ENCODE measurements at regions not wholly inside any gene's neighbourhood (a gene's known extent, or its start where the extent isn't known, plus 50 kb on each side); places are given as distances from the start of the nearest gene placed in this dataset.

GRCh38 chr10:9505546-9505945 is 1451.1 kb downstream of the GATA3 start:
- no peak overlapping the region for H3K4me3 Mint-ChIP-seq (ENCODE audit: low read depth)
- no peaks in the 10 kb centered on the region for H3K36me3 Mint-ChIP-seq (ENCODE audit: insufficient read depth)
- H3K9me3 Mint-ChIP-seq (ENCODE audit: low read depth): no peaks in the 10 kb centered on the region
- TF ChIP-seq CTCF (IDR thresholded peaks at IDR 0.05; ENCODE audit: unreplicated experiment): no peak
- no peak for DNase-seq (ENCODE audit: low spot score, unreplicated experiment)
- H3K4me1 Mint-ChIP-seq (ENCODE audit: low read depth): peaks cover 6% of the 10 kb centered on the region
- H3K27ac Mint-ChIP-seq: no peak overlapping the region
- H3K27me3 Mint-ChIP-seq: no peaks in the 10 kb centered on the region

GRCh38 chr10:9508606-9509005 is 1454.1 kb downstream of the GATA3 start:
- peaks cover 6% of the 10 kb centered on the region for H3K4me1 Mint-ChIP-seq (ENCODE audit: low read depth)
- H3K27me3 Mint-ChIP-seq: peaks cover under 1% of the 10 kb centered on the region
- H3K9me3 Mint-ChIP-seq (ENCODE audit: low read depth): no peaks in the 10 kb centered on the region
- no peak overlapping the region for H3K27ac Mint-ChIP-seq
- no peaks in the 10 kb centered on the region for H3K36me3 Mint-ChIP-seq (ENCODE audit: insufficient read depth)
- DNase-seq (ENCODE audit: low spot score, unreplicated experiment): no peak
- no peak for TF ChIP-seq CTCF (IDR thresholded peaks at IDR 0.05; ENCODE audit: unreplicated experiment)
- no peak overlapping the region for H3K4me3 Mint-ChIP-seq (ENCODE audit: low read depth)

- Mint-ChIP-seq H3K27me3 (peaks cover 4% of the 10 kb centered on the region), H3K9me3 (ENCODE audit: low read depth) (no peaks in the 10 kb centered on the region), H3K4me3 (ENCODE audit: low read depth) (no peak overlapping the region), H3K4me1 (ENCODE audit: low read depth) (peaks cover 6% of the 10 kb centered on the region), H3K36me3 (ENCODE audit: insufficient read depth) (no peaks in the 10 kb centered on the region), H3K27ac (no peak overlapping the region)
- no peak for DNase-seq (ENCODE audit: low spot score, unreplicated experiment)
- no peak for TF ChIP-seq CTCF (IDR thresholded peaks at IDR 0.05; ENCODE audit: unreplicated experiment)
These were observed 1456.1 kb downstream of the GATA3 start for GRCh38 chr10:9510626-9511025.

GRCh38 chr10:9515922-9516321 is 1461.4 kb downstream of the GATA3 start:
- TF ChIP-seq CTCF (IDR thresholded peaks at IDR 0.05; ENCODE audit: unreplicated experiment): no peak
- H3K4me3 Mint-ChIP-seq (ENCODE audit: low read depth): no peak overlapping the region
- H3K27me3 Mint-ChIP-seq: peaks cover 4% of the 10 kb centered on the region
- no peaks in the 10 kb centered on the region for H3K4me1 Mint-ChIP-seq (ENCODE audit: low read depth)
- no peaks in the 10 kb centered on the region for H3K36me3 Mint-ChIP-seq (ENCODE audit: insufficient read depth)
- DNase-seq (ENCODE audit: low spot score, unreplicated experiment): no peak
- peaks cover 3% of the 10 kb centered on the region for H3K9me3 Mint-ChIP-seq (ENCODE audit: low read depth)
- H3K27ac Mint-ChIP-seq: no peak overlapping the region

GRCh38 chr10:9535744-9536143 is 1481.3 kb downstream of the GATA3 start:
- H3K27ac Mint-ChIP-seq: no peak overlapping the region

More at GRCh38 chr10:9535744-9536143, 1481.3 kb downstream of the GATA3 start:
- peaks cover under 1% of the 10 kb centered on the region for H3K9me3 Mint-ChIP-seq (ENCODE audit: low read depth)
- no peaks in the 10 kb centered on the region for H3K27me3 Mint-ChIP-seq
- no peak for DNase-seq (ENCODE audit: low spot score, unreplicated experiment)
- H3K36me3 Mint-ChIP-seq (ENCODE audit: insufficient read depth): no peaks in the 10 kb centered on the region
- no peaks in the 10 kb centered on the region for H3K4me1 Mint-ChIP-seq (ENCODE audit: low read depth)
- H3K4me3 Mint-ChIP-seq (ENCODE audit: low read depth): no peak overlapping the region
- TF ChIP-seq CTCF (IDR thresholded peaks at IDR 0.05; ENCODE audit: unreplicated experiment): no peak

Data from progenitor cell of endocrine pancreas (in vitro differentiated cells).